G401 (cell line): ENCODE measurements at regions not wholly inside any gene's neighbourhood (a gene's known extent, or its start where the extent isn't known, plus 50 kb on each side); places are given as distances from the start of the nearest gene placed in this dataset.
"Not testable (repeated sequence)": the region's sequence is repeated elsewhere in the genome, so short reads cannot be mapped to it uniquely, and the experiment has no call there.

Experiments
- DNase-seq: peaks from one replicate; pipeline ENCODE4 v3.0.0-alpha.2; 2015; ENCODE audit warnings: low spot score
- in situ Hi-C: cut with HindIII; loops from 2 replicates; pipeline ENCODE4 v1.10.0; 2016; ENCODE audit warnings: low sequenced_read_pairs, mixed read lengths

DNA sequence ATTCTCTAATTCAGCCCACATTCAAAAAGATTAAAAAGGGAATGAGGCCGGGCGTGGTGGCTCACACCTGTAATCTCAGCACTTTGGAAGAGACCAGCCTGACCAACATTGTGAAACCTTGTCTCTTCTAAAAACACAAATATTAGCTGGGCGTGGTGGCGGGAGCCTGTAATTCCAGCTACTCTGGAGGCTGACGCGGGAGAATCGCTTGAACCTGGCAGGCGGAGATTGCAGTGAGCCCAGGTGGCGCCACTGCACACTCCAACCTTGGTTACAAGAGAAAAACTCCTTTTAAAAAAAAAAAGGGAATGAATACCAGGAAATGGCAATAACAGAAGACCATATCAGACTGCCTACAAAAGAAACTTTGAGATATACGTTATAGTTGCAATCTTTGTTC lies 1244.5 kb downstream of the PCDH9 start:
- in situ Hi-C loops: no loop called here
- no peak for DNase-seq

- DNase-seq: no peak
- in situ Hi-C loops: no loop called here
Observed at GRCh38 chr13:65977525-65977924, 1252.6 kb downstream of the PCDH9 start.

- DNase-seq: no peak
- in situ Hi-C loops: no loop called here
Observed at GRCh38 chr13:65971541-65971940, 1258.6 kb downstream of the PCDH9 start.

GRCh38 chr13:65966991-65967451 lies 1263.1 kb downstream of the PCDH9 start:
- DNase-seq: peak; percentile 18

GRCh38 chr13:65965501-65965900 lies 1264.6 kb downstream of the PCDH9 start:
- in situ Hi-C loops: no loop called here
- DNase-seq: no peak

More at GRCh38 chr13:65966991-65967451, 1263.1 kb downstream of the PCDH9 start:
- in situ Hi-C loops: no loop called here

DNA sequence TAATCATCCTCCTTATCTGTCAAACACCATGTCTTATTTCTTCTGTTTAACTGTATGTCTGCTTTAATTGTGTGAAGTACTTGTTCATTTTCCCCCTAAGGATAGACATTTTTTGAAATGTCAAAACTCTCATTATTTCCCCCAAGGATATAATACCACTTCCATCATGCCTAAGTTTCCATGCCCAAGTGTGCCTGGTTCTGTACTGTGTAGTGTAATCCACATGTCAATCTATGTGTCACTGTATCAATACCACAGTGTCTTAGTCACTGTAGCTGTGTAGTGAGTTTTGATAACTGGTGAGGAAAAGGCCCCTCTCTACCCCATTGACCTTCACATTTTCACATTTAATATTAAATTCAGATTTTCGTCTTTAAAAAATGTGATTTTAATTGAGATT lies 1265.5 kb downstream of the PCDH9 start:
- no peak for DNase-seq
- in situ Hi-C loops: no loop called here

- no peak for DNase-seq
- in situ Hi-C loops: no loop called here
Observed at GRCh38 chr13:65959305-65959704, 1270.8 kb downstream of the PCDH9 start.

DNA sequence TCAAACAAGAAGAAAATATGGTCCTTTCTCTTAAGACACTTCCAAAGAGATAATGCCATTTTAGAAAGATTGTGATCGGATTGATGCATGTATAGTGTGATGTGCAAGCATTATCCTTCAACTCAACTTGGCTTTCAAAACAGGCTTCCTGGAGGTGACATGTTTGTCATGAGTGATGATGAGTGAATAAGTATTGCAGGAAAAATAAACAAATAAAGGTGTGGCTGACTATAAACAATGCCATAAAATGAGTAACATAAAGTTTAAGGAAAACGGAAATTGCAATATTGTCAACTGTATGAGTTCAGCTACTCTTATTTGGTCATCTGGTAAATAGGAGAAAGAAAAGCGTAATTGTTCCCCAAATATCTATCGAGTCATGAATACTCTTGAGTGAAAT lies 1283.7 kb downstream of the PCDH9 start:
- in situ Hi-C loops: no loop called here
- no peak for DNase-seq

- no peak for DNase-seq
- in situ Hi-C loops: no loop called here
Observed at GRCh38 chr13:65943708-65944107, 1286.4 kb downstream of the PCDH9 start.

GRCh38 chr13:65943024-65943423 lies 1287.1 kb downstream of the PCDH9 start:
- in situ Hi-C loops: no loop called here
- DNase-seq: no peak

DNA sequence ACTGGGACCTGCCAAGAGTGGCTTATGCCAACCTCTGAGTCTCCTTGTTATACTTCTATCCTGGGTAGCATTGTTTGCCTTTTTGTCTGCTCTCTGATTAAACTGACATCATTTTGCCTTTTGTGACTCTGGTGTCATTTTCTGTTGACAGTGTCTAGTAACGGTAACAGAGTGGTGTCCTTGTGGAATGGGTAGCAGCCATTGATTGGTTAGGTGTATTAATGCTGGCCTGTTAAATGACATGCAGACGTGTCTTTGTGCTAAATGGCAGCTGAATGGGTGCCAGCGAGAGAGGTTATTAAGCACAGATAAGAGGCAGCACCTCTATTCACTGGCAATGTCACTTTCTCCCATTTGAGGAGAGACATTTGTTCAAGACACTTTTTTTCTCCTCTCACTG lies 1289.4 kb downstream of the PCDH9 start:
- in situ Hi-C loops: no loop called here
- DNase-seq: no peak

DNA sequence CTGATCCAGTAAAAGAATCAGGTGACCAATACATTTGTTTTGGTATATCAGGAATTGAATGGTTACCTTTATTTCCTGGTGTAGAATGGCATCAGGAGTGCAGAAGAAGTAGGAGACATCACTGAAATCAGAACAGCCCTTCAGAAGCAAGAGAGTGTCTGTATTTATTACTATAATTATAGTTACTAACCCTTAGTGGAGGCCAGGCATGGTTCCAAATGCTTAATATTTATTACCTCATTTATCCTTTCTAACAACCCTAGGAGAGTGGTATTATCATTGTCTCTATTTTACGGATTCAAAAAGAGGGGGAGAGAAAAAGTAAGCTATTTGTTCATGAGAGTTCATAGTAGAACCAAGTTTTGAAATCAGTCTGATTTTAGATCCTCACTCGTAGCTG lies 1292.9 kb downstream of the PCDH9 start:
- in situ Hi-C loops: no loop called here
- DNase-seq: no peak

GRCh38 chr13:65936249-65936648 lies 1293.9 kb downstream of the PCDH9 start:
- no peak for DNase-seq

DNA sequence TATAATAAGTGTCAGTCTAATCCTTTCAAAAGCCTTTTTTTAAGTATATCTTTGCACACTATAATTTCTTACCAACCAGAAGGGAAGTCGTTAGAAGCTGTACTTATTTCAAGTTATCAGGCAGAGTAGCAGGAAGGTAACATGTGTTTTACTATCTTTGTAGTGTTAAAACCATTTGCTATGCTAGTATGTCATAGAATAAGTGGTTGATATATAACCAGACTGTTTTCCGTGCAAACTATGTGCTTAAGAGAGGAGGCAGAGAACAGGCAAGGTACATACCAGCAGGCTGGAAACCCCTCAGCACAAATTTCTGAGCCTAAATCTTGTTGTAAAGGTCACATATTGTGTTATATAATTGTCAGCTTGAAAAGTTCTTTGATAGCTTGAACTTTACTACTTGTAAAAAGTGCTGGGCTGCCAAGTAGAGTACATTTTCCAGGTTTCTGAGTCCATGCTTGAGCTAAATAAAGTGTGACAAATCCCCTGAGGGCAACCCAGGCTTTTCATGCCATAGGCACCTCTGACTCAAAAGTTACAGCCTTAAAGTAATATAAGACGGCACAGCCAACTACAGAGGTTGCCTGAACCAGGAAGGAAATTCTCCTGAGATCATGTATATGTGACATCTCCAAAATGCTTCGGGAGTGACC lies 1297.4 kb downstream of the PCDH9 start:
- in situ Hi-C loops: no loop called here
- DNase-seq: no peak

More at GRCh38 chr13:65936249-65936648, 1293.9 kb downstream of the PCDH9 start:
- in situ Hi-C loops: no loop called here

DNA sequence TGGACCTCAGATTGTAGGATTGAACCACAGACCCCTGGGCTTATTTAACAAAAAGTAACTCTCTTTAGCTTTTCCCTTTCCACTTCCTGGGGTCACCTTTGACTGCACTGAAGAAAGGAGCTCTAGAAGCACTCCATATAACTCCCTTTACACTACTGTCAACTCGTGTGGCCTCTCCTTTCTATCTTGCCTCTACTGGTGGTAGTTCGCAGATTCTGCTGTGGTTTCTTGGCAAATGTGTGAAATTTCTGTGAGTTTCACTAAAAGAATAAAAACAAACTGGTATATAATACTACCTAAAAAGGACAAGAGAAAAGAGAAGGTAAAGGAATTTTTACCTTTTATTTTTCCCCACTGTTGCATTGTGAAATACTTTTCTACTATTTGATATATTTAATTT lies 1298.1 kb downstream of the PCDH9 start:
- DNase-seq: no peak
- in situ Hi-C loops: no loop called here

DNA sequence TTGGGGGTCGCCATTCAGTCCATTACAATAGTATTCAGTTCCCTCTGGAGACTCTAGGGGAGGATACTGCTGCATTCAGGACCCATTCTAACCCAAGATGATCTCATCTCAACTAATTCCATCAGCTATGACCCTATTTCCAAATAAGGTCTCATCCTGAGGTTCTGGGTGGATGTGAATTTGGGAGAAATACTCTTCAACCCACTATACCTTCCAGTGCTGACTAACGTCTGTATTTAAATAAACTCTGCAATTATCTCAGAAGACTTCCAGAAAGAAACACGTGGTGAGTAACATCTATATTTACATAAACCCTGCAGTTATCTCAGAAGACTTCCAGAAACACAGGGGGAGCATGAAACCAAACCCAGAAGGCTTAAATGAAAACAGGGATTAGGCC lies 1300.7 kb downstream of the PCDH9 start:
- in situ Hi-C loops: no loop called here
- DNase-seq: no peak

- in situ Hi-C loops: no loop called here
- peak; percentile 2 for DNase-seq
Observed at GRCh38 chr13:65926750-65927171, 1303.4 kb downstream of the PCDH9 start.

GRCh38 chr13:65922846-65923245 lies 1307.3 kb downstream of the PCDH9 start:
- DNase-seq, in situ Hi-C loops: not testable (repeated sequence)

DNA sequence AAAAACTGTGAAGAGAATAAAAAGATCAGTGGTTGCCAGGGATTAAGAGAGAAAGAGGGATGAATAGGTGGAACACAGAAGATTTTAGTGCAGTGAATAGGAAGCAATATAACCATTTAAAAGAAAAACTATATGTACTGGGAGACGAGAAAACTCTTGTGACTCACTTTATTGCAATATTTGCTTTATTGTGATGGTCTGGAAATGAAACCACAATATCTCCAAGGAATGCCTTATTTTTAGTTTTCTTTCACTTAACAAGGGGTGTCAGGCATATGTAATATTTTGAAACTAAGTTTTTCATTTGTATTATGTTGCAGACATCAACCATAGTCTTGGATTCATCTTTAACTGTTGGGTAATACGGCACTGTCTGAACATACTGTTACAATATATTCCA lies 1308.2 kb downstream of the PCDH9 start:
- in situ Hi-C loops: no loop called here
- DNase-seq: no peak

GRCh38 chr13:65917731-65918130 lies 1312.4 kb downstream of the PCDH9 start:
- in situ Hi-C loops: no loop called here
- DNase-seq: no peak

DNA sequence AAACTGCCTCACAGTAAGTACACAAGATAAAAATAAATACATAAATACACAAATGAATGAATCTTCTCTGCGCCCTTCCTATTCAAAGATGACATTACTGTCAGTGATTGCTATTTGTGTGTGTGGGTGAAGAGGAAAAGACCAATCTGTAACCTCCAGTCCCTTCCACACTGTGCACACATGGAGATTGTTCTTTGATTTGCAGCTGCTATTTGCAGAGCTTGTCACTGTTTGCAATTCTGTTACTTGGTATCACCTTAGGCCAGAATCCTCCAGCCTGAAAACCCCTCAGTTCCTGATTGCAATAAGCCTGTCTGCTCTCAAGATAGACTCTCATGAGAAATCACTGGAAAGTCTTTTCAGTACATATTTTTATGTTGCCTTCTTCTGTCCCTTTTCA lies 1314.9 kb downstream of the PCDH9 start:
- in situ Hi-C loops: no loop called here
- no peak for DNase-seq
